Adrenal gland (tissue), 5 donors: ENCODE measurements at regions not wholly inside any gene's neighbourhood (a gene's known extent, or its start where the extent isn't known, plus 50 kb on each side); places are given as distances from the start of the nearest gene placed in this dataset.

Experiments
- CTCF ChIP-seq, 6 experiments: fragments of 450-650 bp in 4 of 6; fragments of 200-600 bp in 2 of 6; sonication (generic) in 1 of 6; IDR thresholded peaks; 1 replicate in 5 of 6; 2 replicates in 1 of 6; pipeline versions ENCODE4 v1.5.1 to v1.8.0; 2016 to 2021; ENCODE audit warnings: antibody characterized with exemption in 6 of 6, mild to moderate bottlenecking in 2 of 6, moderate library complexity in 1 of 6
- POLR2A ChIP-seq, 2 donors: fragments of 450-650 bp; IDR thresholded peaks; one replicate each; pipeline ENCODE4 v1.6.1; 2017; ENCODE audit warnings: antibody characterized with exemption in 2 of 2, mild to moderate bottlenecking in 2 of 2, moderate library complexity in 1 of 2
- donor health status: DM: no; HTN: no; CAD: no.

GRCh38 chr2:235191978-235192377 lies 240.2 kb downstream of the SH3BP4 start:
- TF ChIP-seq CTCF (IDR thresholded peaks at IDR 0.05) (no peak), POLR2A (IDR thresholded peaks at IDR 0.05) (no peak)
